ENCODE measurements at regions not wholly inside any gene's neighbourhood (a gene's known extent, or its start where the extent isn't known, plus 50 kb on each side); places are given as distances from the start of the nearest gene placed in this dataset.

GRCh38 chr12:90235642-90236041 is 527.0 kb upstream of the ATP2B1 start:
- H3K27me3 ChIP-seq (replicated peaks in 1 of 7) = peaks cover 0 to 7% (median 0%) of the 10 kb centered on the region in 7 donors
- no peaks in the 10 kb centered on the region for H3K4me1 ChIP-seq
- H3K36me3 ChIP-seq = no peaks in the 10 kb centered on the region
- H3K4me3 ChIP-seq = no peak overlapping the region
- H3K27ac ChIP-seq = no peak overlapping the region
- DNase-seq = no peak
- 71 to 93% (median 91%) methylated on average over 1 of the region's 1 CpG for WGBS, 5 donors
- no peak for TF ChIP-seq POLR2AphosphoS5 (IDR thresholded peaks at IDR 0.05)
- no peak for TF ChIP-seq POLR2A (IDR thresholded peaks at IDR 0.05)
- no peak for TF ChIP-seq CTCF (IDR thresholded peaks at IDR 0.05 in 8 of 11, conservative IDR thresholded peaks at IDR 0.05 in 3 of 11)
- intact Hi-C loops (cut with DNase I; ENCODE audit: low total_unique reads) = no loop called here
- H3K9me3 ChIP-seq = no peaks in the 10 kb centered on the region

GRCh38 chr12:90234472-90234871 is 525.8 kb upstream of the ATP2B1 start:
- no peaks in the 10 kb centered on the region for H3K36me3 ChIP-seq
- H3K4me3 ChIP-seq = no peak overlapping the region
- no peak overlapping the region for H3K27ac ChIP-seq
- no peaks in the 10 kb centered on the region for H3K9me3 ChIP-seq
- DNase-seq = no peak
- WGBS, 5 donors = 87 to 100% (median 92%) methylated on average over 2 of the region's 2 CpGs
- TF ChIP-seq CTCF (IDR thresholded peaks at IDR 0.05 in 8 of 11, conservative IDR thresholded peaks at IDR 0.05 in 3 of 11) (no peak), POLR2AphosphoS5 (IDR thresholded peaks at IDR 0.05) (no peak), POLR2A (IDR thresholded peaks at IDR 0.05) (no peak)
- H3K4me1 ChIP-seq = no peaks in the 10 kb centered on the region
- intact Hi-C loops (cut with DNase I; ENCODE audit: low total_unique reads) = no loop called here
- H3K27me3 ChIP-seq (replicated peaks in 1 of 7) = peaks cover 0 to 7% (median 0%) of the 10 kb centered on the region in 7 donors

GRCh38 chr12:90233168-90234100 is 524.8 kb upstream of the ATP2B1 start:
- H3K36me3 ChIP-seq = no peaks in the 10 kb centered on the region
- DNase-seq = no peak
- H3K4me1 ChIP-seq = no peaks in the 10 kb centered on the region
- WGBS, 5 donors = 86 to 90% (median 90%) methylated on average over 6 of the region's 6 CpGs
- TF ChIP-seq CTCF (IDR thresholded peaks at IDR 0.05 in 8 of 11, conservative IDR thresholded peaks at IDR 0.05 in 3 of 11) (no peak), POLR2A (IDR thresholded peaks at IDR 0.05) (no peak), POLR2AphosphoS5 (IDR thresholded peaks at IDR 0.05) (no peak)
- peaks cover 0 to 7% (median 0%) of the 10 kb centered on the region in 7 donors for H3K27me3 ChIP-seq (replicated peaks in 1 of 7)
- no peak overlapping the region for H3K4me3 ChIP-seq
- intact Hi-C loops (cut with DNase I; ENCODE audit: low total_unique reads) = no loop called here
- H3K9me3 ChIP-seq = no peaks in the 10 kb centered on the region
- H3K27ac ChIP-seq = no peak overlapping the region

- H3K4me3 ChIP-seq = no peak overlapping the region
- no peaks in the 10 kb centered on the region for H3K9me3 ChIP-seq
- intact Hi-C loops (cut with DNase I; ENCODE audit: low total_unique reads) = no loop called here
- no peaks in the 10 kb centered on the region for H3K27me3 ChIP-seq (replicated peaks in 1 of 7)
- TF ChIP-seq POLR2AphosphoS5 (IDR thresholded peaks at IDR 0.05) (no peak), CTCF (IDR thresholded peaks at IDR 0.05 in 8 of 11, conservative IDR thresholded peaks at IDR 0.05 in 3 of 11) (no peak), POLR2A (IDR thresholded peaks at IDR 0.05) (no peak)
- H3K36me3 ChIP-seq = no peaks in the 10 kb centered on the region
- H3K27ac ChIP-seq = no peak overlapping the region
- 74 to 81% (median 75%) methylated on average over 8 of the region's 8 CpGs for WGBS, 5 donors
- no peaks in the 10 kb centered on the region for H3K4me1 ChIP-seq
- DNase-seq = no peak
Observed at GRCh38 chr12:90229407-90230170, 521.0 kb upstream of the ATP2B1 start.

Data from spleen (tissue), 11 donors.